Mesendoderm (in vitro differentiated cells): ENCODE measurements at regions not wholly inside any gene's neighbourhood (a gene's known extent, or its start where the extent isn't known, plus 50 kb on each side); places are given as distances from the start of the nearest gene placed in this dataset.

Experiments used
- DNase-seq: peaks from one replicate; pipeline ENCODE4 v3.0.0; 2013
- H2AK5ac ChIP-seq: 2 replicates; pipeline ENCODE4 v1.6.1; 2013; ENCODE audit warnings: low read length, inconsistent platforms
- H2BK120ac ChIP-seq: 2 replicates; pipeline ENCODE4 v1.6.1; 2013; ENCODE audit warnings: low read depth, mild to moderate bottlenecking, low read length, moderate library complexity, mixed read lengths
- H2BK15ac ChIP-seq: replicated peaks from 2 replicates; pipeline ENCODE4 v1.6.1; 2013; ENCODE audit warnings: low read depth, mild to moderate bottlenecking, moderate library complexity
- H2BK5ac ChIP-seq: 2 replicates; pipeline ENCODE4 v1.6.1; 2013; ENCODE audit warnings: low read length, inconsistent platforms
- H3K18ac ChIP-seq: 2 replicates; pipeline ENCODE4 v1.6.1; 2013; ENCODE audit warnings: mild to moderate bottlenecking, low read length, mixed read lengths
- H3K23ac ChIP-seq: one replicate; pipeline ENCODE4 v1.6.1; 2013; ENCODE audit warnings: low read length
- H3K27ac ChIP-seq: 2 replicates; pipeline ENCODE4 v1.5.1; 2013; ENCODE audit warnings: low read depth, mild to moderate bottlenecking, inconsistent platforms, low read length, moderate library complexity
- H3K27me3 ChIP-seq: 2 replicates; pipeline ENCODE4 v1.6.1; 2013; ENCODE audit warnings: low read length, control low read depth, mild to moderate bottlenecking, inconsistent platforms; ENCODE audit not compliant: insufficient read depth, poor library complexity
- H3K36me3 ChIP-seq: 2 replicates; pipeline ENCODE4 v1.6.1; 2013; ENCODE audit warnings: low read length, inconsistent platforms; ENCODE audit not compliant: control insufficient read depth, insufficient read depth
- H3K4ac ChIP-seq: one replicate; pipeline ENCODE4 v1.6.1; 2013; ENCODE audit warnings: low read depth, mild to moderate bottlenecking, low read length, moderate library complexity
- H3K4me1 ChIP-seq: 2 replicates; pipeline ENCODE4 v1.6.1; 2013; ENCODE audit warnings: low read depth, low read length, inconsistent platforms; ENCODE audit not compliant: control insufficient read depth
- H3K4me2 ChIP-seq: 2 replicates; pipeline ENCODE4 v1.6.1; 2013; ENCODE audit warnings: low read length
- H3K4me3 ChIP-seq: 2 replicates; pipeline ENCODE4 v1.5.1; 2013; ENCODE audit warnings: mild to moderate bottlenecking, low read length
- H3K56ac ChIP-seq: one replicate; pipeline ENCODE4 v1.6.1; 2013; ENCODE audit warnings: low read length
- H3K79me1 ChIP-seq: 2 replicates; pipeline ENCODE4 v1.6.1; 2013; ENCODE audit warnings: low read length, inconsistent platforms
- H3K79me2 ChIP-seq: 2 replicates; pipeline ENCODE4 v1.6.1; 2013; ENCODE audit warnings: mild to moderate bottlenecking, low read length; ENCODE audit not compliant: control insufficient read depth, insufficient read depth
- H3K9ac ChIP-seq: 2 replicates; pipeline ENCODE4 v1.6.1; 2013; ENCODE audit warnings: low read length, inconsistent platforms
- H4K5ac ChIP-seq: one replicate; pipeline ENCODE4 v1.6.1; 2013; ENCODE audit warnings: low read length
- H4K8ac ChIP-seq: one replicate; pipeline ENCODE4 v1.6.1; 2013; ENCODE audit warnings: low read depth, mild to moderate bottlenecking, control low read depth, low read length, moderate library complexity
- WGBS: extraction: QIAGEN DNeasy Blood & Tissue Kit; methylation state at CpG from one replicate; pipeline ENCODE4 v1.1.7; 2013; ENCODE audit warnings: low lambda C conversion rate, missing lambda C conversion rate; ENCODE audit not compliant: insufficient coverage; ENCODE audit errors: extremely low coverage; 5-methylcytosine and 5-hydroxymethylcytosine counted together

- Histone ChIP-seq H3K18ac (no peak overlapping the region), H3K27ac (no peak overlapping the region), H3K4me1 (no peaks in the 10 kb centered on the region), H4K8ac (no peak overlapping the region), H2AK5ac (no peak overlapping the region), H2BK5ac (no peak overlapping the region), H3K79me2 (no peaks in the 10 kb centered on the region), H3K23ac (no peak overlapping the region), H3K4ac (no peak overlapping the region), H3K36me3 (no peaks in the 10 kb centered on the region), H2BK120ac (no peak overlapping the region), H3K9ac (no peak overlapping the region), H3K79me1 (no peaks in the 10 kb centered on the region), H3K4me2 (no peak overlapping the region), H3K56ac (no peak overlapping the region), H3K27me3 (no peaks in the 10 kb centered on the region), H4K5ac (no peak overlapping the region), H2BK15ac (no peak overlapping the region), H3K4me3 (no peak overlapping the region)
- DNase-seq = peak; percentile 90
Observed at GRCh38 chr4:66606908-66607307, 936.6 kb upstream of the EPHA5 start.

- Histone ChIP-seq H3K4me3 (no peak overlapping the region), H3K79me2 (no peaks in the 10 kb centered on the region), H2BK120ac (no peak overlapping the region), H2AK5ac (no peak overlapping the region), H3K4ac (no peak overlapping the region), H3K23ac (no peak overlapping the region), H2BK5ac (no peak overlapping the region), H3K27me3 (no peaks in the 10 kb centered on the region), H3K4me1 (no peaks in the 10 kb centered on the region), H3K36me3 (no peaks in the 10 kb centered on the region), H3K4me2 (no peak overlapping the region), H4K8ac (no peak overlapping the region), H4K5ac (no peak overlapping the region), H2BK15ac (no peak overlapping the region), H3K18ac (no peak overlapping the region), H3K79me1 (no peaks in the 10 kb centered on the region), H3K9ac (no peak overlapping the region), H3K56ac (no peak overlapping the region), H3K27ac (no peak overlapping the region)
- DNase-seq = no peak
Observed at GRCh38 chr4:66606215-66606614, 935.9 kb upstream of the EPHA5 start.

- Histone ChIP-seq H3K23ac (no peak overlapping the region), H3K4me3 (no peak overlapping the region), H4K5ac (no peak overlapping the region), H3K4me2 (no peak overlapping the region), H2BK120ac (no peak overlapping the region), H2AK5ac (no peak overlapping the region), H3K27ac (no peak overlapping the region), H3K27me3 (no peaks in the 10 kb centered on the region), H2BK15ac (no peak overlapping the region), H3K4ac (no peak overlapping the region), H3K18ac (no peak overlapping the region), H4K8ac (no peak overlapping the region), H2BK5ac (no peak overlapping the region), H3K4me1 (no peaks in the 10 kb centered on the region), H3K36me3 (no peaks in the 10 kb centered on the region), H3K9ac (no peak overlapping the region), H3K79me1 (no peaks in the 10 kb centered on the region), H3K79me2 (no peaks in the 10 kb centered on the region), H3K56ac (no peak overlapping the region)
- DNase-seq = no peak
Observed at GRCh38 chr4:66604192-66604591, 933.9 kb upstream of the EPHA5 start.

- Histone ChIP-seq H2BK5ac (no peak overlapping the region), H3K27ac (no peak overlapping the region), H3K56ac (no peak overlapping the region), H3K4me1 (no peaks in the 10 kb centered on the region), H3K27me3 (no peaks in the 10 kb centered on the region), H2BK120ac (no peak overlapping the region), H2AK5ac (no peak overlapping the region), H3K79me1 (no peaks in the 10 kb centered on the region), H3K4me2 (no peak overlapping the region), H3K36me3 (no peaks in the 10 kb centered on the region), H3K79me2 (no peaks in the 10 kb centered on the region), H4K5ac (no peak overlapping the region), H3K4ac (no peak overlapping the region), H3K9ac (no peak overlapping the region), H2BK15ac (no peak overlapping the region), H3K23ac (no peak overlapping the region), H3K4me3 (no peak overlapping the region), H4K8ac (no peak overlapping the region), H3K18ac (no peak overlapping the region)
- DNase-seq = no peak
Observed at GRCh38 chr4:66602622-66603021, 932.3 kb upstream of the EPHA5 start.

- Histone ChIP-seq H3K4ac (no peak overlapping the region), H3K79me1 (no peaks in the 10 kb centered on the region), H3K18ac (no peak overlapping the region), H2BK120ac (no peak overlapping the region), H3K23ac (no peak overlapping the region), H4K8ac (no peak overlapping the region), H3K27me3 (no peaks in the 10 kb centered on the region), H2AK5ac (no peak overlapping the region), H3K4me3 (no peak overlapping the region), H4K5ac (no peak overlapping the region), H3K9ac (no peak overlapping the region), H3K56ac (no peak overlapping the region), H3K4me1 (no peaks in the 10 kb centered on the region), H3K79me2 (no peaks in the 10 kb centered on the region), H3K4me2 (no peak overlapping the region), H2BK5ac (no peak overlapping the region), H3K36me3 (no peaks in the 10 kb centered on the region), H3K27ac (no peak overlapping the region), H2BK15ac (no peak overlapping the region)
- no peak for DNase-seq
Observed at GRCh38 chr4:66591968-66592367, 921.7 kb upstream of the EPHA5 start.

GRCh38 chr4:66590488-66591215 lies 920.4 kb upstream of the EPHA5 start:
- WGBS = no CpG with 5 or more reads among the region's 1 CpG
- no peaks in the 10 kb centered on the region for H3K36me3 ChIP-seq
- no peaks in the 10 kb centered on the region for H3K4me1 ChIP-seq
- H2BK15ac ChIP-seq = no peak overlapping the region
- H3K4me3 ChIP-seq = no peak overlapping the region
- H3K9ac ChIP-seq = no peak overlapping the region
- no peak overlapping the region for H3K18ac ChIP-seq
- no peak overlapping the region for H3K23ac ChIP-seq
- H2BK120ac ChIP-seq = no peak overlapping the region
- no peak overlapping the region for H3K4me2 ChIP-seq
- no peaks in the 10 kb centered on the region for H3K79me2 ChIP-seq
- H3K79me1 ChIP-seq = no peaks in the 10 kb centered on the region
- H3K27ac ChIP-seq = no peak overlapping the region
- H3K56ac ChIP-seq = no peak overlapping the region
- DNase-seq = no peak
- no peak overlapping the region for H4K8ac ChIP-seq
- no peak overlapping the region for H4K5ac ChIP-seq
- no peak overlapping the region for H3K4ac ChIP-seq
- no peaks in the 10 kb centered on the region for H3K27me3 ChIP-seq
- no peak overlapping the region for H2AK5ac ChIP-seq
- H2BK5ac ChIP-seq = no peak overlapping the region
